ENCODE measurements at regions not wholly inside any gene's neighbourhood (a gene's known extent, or its start where the extent isn't known, plus 50 kb on each side); places are given as distances from the start of the nearest gene placed in this dataset.

- TF ChIP-seq CTCF (IDR thresholded peaks at IDR 0.05; ENCODE audit: low read depth, low read length) (no peak), EZH2phosphoT487 (IDR thresholded peaks at IDR 0.05; ENCODE audit: low read depth) (no peak)
- Histone ChIP-seq H3K4me3 (ENCODE audit: low read length) (no peak overlapping the region), H2AFZ (ENCODE audit: low read depth, low read length) (no peak overlapping the region), H3K9me3 (ENCODE audit: insufficient read depth, low read length) (no peaks in the 10 kb centered on the region), H3K9ac (ENCODE audit: low read length) (no peak overlapping the region), H3K36me3 (replicated peaks; ENCODE audit: low read depth, low read length) (no peaks in the 10 kb centered on the region), H4K20me1 (ENCODE audit: insufficient read depth, low read length) (no peaks in the 10 kb centered on the region), H3K4me2 (ENCODE audit: low read length) (no peak overlapping the region), H3K27ac (ENCODE audit: low read length) (no peak overlapping the region), H3K4me1 (ENCODE audit: low read length) (no peaks in the 10 kb centered on the region), H3K79me2 (ENCODE audit: low read length) (no peaks in the 10 kb centered on the region), H3K27me3 (ENCODE audit: low read depth, low read length) (no peaks in the 10 kb centered on the region)
Measured at GRCh38 chr7:54115028-54115763, 427.0 kb upstream of the VSTM2A start.

GRCh38 chr7:54116956-54117355 is 425.2 kb upstream of the VSTM2A start:
- H3K79me2 ChIP-seq (ENCODE audit: low read length): no peaks in the 10 kb centered on the region
- H3K4me1 ChIP-seq (ENCODE audit: low read length): no peaks in the 10 kb centered on the region
- H3K27ac ChIP-seq (ENCODE audit: low read length): no peak overlapping the region
- no peak overlapping the region for H3K9ac ChIP-seq (ENCODE audit: low read length)
- no peak overlapping the region for H3K4me3 ChIP-seq (ENCODE audit: low read length)
- H2AFZ ChIP-seq (ENCODE audit: low read depth, low read length): no peak overlapping the region
- H3K36me3 ChIP-seq (replicated peaks; ENCODE audit: low read depth, low read length): no peaks in the 10 kb centered on the region
- no peaks in the 10 kb centered on the region for H3K27me3 ChIP-seq (ENCODE audit: low read depth, low read length)
- TF ChIP-seq CTCF (IDR thresholded peaks at IDR 0.05; ENCODE audit: low read depth, low read length) (no peak), EZH2phosphoT487 (IDR thresholded peaks at IDR 0.05; ENCODE audit: low read depth) (no peak)
- H4K20me1 ChIP-seq (ENCODE audit: insufficient read depth, low read length): no peaks in the 10 kb centered on the region
- H3K4me2 ChIP-seq (ENCODE audit: low read length): no peak overlapping the region
- H3K9me3 ChIP-seq (ENCODE audit: insufficient read depth, low read length): no peaks in the 10 kb centered on the region

- no peak overlapping the region for H3K4me3 ChIP-seq (ENCODE audit: low read length)
- H4K20me1 ChIP-seq (ENCODE audit: insufficient read depth, low read length): no peaks in the 10 kb centered on the region
- H3K79me2 ChIP-seq (ENCODE audit: low read length): no peaks in the 10 kb centered on the region
- no peaks in the 10 kb centered on the region for H3K27me3 ChIP-seq (ENCODE audit: low read depth, low read length)
- no peak overlapping the region for H3K9ac ChIP-seq (ENCODE audit: low read length)
- H3K4me1 ChIP-seq (ENCODE audit: low read length): no peaks in the 10 kb centered on the region
- no peaks in the 10 kb centered on the region for H3K36me3 ChIP-seq (replicated peaks; ENCODE audit: low read depth, low read length)
- H3K27ac ChIP-seq (ENCODE audit: low read length): no peak overlapping the region
- TF ChIP-seq CTCF (IDR thresholded peaks at IDR 0.05; ENCODE audit: low read depth, low read length) (no peak), EZH2phosphoT487 (IDR thresholded peaks at IDR 0.05; ENCODE audit: low read depth) (no peak)
- H2AFZ ChIP-seq (ENCODE audit: low read depth, low read length): no peak overlapping the region
- no peak overlapping the region for H3K4me2 ChIP-seq (ENCODE audit: low read length)
- no peaks in the 10 kb centered on the region for H3K9me3 ChIP-seq (ENCODE audit: insufficient read depth, low read length)
Measured at GRCh38 chr7:54129035-54129434, 413.1 kb upstream of the VSTM2A start.

GRCh38 chr7:54141576-54141975 is 400.6 kb upstream of the VSTM2A start:
- Histone ChIP-seq H3K9me3 (ENCODE audit: insufficient read depth, low read length) (no peaks in the 10 kb centered on the region), H3K4me3 (ENCODE audit: low read length) (no peak overlapping the region), H3K27ac (ENCODE audit: low read length) (no peak overlapping the region), H4K20me1 (ENCODE audit: insufficient read depth, low read length) (no peaks in the 10 kb centered on the region), H3K79me2 (ENCODE audit: low read length) (no peaks in the 10 kb centered on the region), H2AFZ (ENCODE audit: low read depth, low read length) (no peak overlapping the region), H3K4me1 (ENCODE audit: low read length) (no peaks in the 10 kb centered on the region), H3K27me3 (ENCODE audit: low read depth, low read length) (no peaks in the 10 kb centered on the region), H3K9ac (ENCODE audit: low read length) (no peak overlapping the region), H3K36me3 (replicated peaks; ENCODE audit: low read depth, low read length) (no peaks in the 10 kb centered on the region), H3K4me2 (ENCODE audit: low read length) (no peak overlapping the region)
- TF ChIP-seq EZH2phosphoT487 (IDR thresholded peaks at IDR 0.05; ENCODE audit: low read depth) (no peak), CTCF (IDR thresholded peaks at IDR 0.05; ENCODE audit: low read depth, low read length) (no peak)

Measured in OCI-LY3 (cell line).